ENCODE measurements at regions not wholly inside any gene's neighbourhood (a gene's known extent, or its start where the extent isn't known, plus 50 kb on each side); places are given as distances from the start of the nearest gene placed in this dataset.
A peak's percentile ranks its signal among the peaks of the same experiment; 100 is the strongest.
"Not testable (repeated sequence)": the region's sequence is repeated elsewhere in the genome, so short reads cannot be mapped to it uniquely, and the experiment has no call there.

DNA sequence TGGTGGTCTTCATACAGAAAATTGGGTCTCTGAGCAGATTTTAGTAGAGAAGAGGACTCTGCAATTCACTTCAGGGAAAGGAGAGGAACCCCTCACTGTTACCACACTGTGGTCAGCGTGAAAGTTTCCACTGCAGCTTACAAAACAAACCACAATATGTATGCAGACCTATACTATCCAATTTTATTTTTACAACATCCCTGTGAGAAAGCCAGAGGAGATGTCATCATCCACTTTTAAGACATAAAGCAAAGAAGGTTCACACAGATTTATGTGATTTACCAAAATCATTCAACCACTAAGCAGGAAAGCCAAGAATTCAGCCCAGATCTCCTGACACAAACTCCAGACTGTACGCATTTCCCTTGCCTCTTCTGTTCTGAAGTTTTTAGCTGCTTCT, 442.4 kb downstream of the FRK start:
- no peak for DNase-seq

DNA sequence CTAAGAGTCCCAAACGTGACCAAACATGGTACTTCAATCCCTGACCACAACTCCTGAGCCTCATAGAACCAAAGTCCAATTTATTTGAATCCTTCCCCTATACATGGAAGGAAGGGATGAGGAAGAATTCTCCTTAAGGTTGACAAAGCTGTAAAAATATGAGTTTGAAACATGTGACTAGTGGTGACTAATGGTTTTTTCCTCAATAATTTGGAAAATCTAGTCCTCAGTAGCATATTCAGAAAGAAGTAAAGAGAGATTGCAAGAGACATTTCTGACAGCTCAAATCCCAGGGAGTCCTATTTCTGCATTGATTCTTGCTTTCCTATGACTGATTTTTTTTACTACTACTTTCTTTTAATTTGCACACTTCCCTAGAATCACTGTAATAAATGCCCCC, 443.7 kb downstream of the FRK start:
- no peak for DNase-seq

DNA sequence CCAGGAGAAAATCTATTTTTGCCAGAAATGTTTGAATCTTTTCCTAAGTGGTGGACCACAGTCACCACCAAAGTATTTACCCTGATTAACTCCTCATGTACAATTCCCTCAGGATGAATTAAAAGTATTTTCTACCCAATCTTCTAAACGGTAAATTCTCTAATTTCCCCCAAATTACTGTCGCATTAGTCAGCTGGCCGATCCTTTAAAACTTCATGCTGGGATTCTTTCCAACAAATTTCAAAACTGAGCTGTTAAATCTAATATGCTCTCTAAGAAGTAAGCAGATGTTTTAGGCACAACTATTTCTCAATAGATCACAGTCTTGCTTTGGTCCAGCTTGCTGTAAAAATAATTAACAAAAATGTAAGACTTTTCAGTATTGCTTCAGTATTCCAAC, 447.2 kb downstream of the FRK start:
- DNase-seq = no peak

DNA sequence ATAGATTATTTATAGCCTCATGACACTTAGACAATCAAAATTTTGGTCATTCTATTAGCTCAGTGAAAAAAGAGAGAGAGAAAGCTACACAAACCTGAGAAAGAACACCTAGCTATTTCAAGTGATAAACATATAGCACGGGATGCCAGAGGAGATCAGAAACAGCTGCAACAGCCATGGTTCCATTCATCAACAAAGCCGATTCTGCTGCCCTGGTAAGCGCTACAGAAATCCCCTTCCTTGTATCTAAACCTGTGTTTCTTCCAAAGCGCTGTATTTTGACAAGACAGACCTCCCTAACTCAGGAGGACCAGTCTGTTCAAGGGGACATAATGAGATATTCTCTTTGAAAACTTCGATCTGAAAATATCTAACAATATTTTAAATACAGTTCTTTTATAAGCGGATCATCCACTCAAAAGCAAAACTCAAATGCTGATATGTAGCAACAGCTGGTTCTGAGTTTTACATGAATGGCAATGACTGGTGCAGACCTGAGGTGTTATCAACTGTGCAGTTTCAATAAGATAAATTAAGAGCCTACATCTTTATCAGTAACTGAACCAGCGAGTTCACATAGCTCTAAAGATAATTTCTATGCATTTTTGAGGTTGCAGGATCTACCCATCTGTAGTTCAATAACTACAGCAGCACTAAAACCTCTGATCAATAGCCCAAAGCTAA, 447.8 kb downstream of the FRK start:
- no peak for DNase-seq

- no peak for DNase-seq
These were observed 448.5 kb downstream of the FRK start for GRCh38 chr6:115612216-115612615.

GRCh38 chr6:115610696-115611095, 450.0 kb downstream of the FRK start:
- DNase-seq = no peak

DNA sequence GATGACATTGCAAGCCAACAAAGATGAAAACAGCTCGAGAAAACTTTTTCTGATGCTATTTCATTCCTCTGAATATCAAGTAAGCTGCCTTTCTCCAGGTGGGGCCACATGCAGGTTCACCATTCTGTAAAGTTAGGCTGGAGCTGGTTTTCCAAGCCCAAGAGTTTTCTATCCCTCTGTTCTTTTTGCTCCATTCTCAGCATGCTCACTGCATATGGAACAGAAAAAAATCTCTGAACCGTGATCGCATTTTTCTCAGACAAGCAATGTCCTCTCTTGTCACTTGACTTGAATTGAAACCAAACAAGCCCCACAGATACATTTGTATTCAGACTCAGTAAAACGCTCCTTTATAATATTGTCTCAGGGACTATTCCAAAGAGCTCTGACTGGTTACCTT, 451.6 kb downstream of the FRK start:
- DNase-seq = no peak

- DNase-seq = no peak
These were observed 458.2 kb downstream of the FRK start for GRCh38 chr6:115602466-115602865.

GRCh38 chr6:115601509-115601908, 459.2 kb downstream of the FRK start:
- DNase-seq = no peak

DNA sequence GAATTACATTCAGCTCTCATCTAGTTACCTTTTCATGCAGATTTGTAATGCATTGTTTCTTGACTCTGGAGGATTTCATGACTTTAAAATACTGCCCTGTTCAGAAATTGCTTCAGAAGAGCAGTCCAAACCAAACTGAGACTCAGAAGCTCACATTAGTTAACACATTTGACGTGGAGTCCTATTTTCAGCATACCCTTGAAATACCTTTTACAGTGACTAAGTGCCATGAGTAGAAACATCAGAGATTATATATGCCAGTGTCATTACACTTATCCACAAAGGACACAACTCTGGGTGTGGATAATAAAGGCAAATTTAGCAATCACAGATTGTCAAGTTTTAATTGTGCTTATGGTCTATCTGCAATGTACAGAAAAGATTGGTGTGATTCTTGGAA, 459.6 kb downstream of the FRK start:
- no peak for DNase-seq

- no peak for DNase-seq
These were observed 465.8 kb downstream of the FRK start for GRCh38 chr6:115594891-115595290.

GRCh38 chr6:115592025-115592424, 468.7 kb downstream of the FRK start:
- DNase-seq = no peak

DNA sequence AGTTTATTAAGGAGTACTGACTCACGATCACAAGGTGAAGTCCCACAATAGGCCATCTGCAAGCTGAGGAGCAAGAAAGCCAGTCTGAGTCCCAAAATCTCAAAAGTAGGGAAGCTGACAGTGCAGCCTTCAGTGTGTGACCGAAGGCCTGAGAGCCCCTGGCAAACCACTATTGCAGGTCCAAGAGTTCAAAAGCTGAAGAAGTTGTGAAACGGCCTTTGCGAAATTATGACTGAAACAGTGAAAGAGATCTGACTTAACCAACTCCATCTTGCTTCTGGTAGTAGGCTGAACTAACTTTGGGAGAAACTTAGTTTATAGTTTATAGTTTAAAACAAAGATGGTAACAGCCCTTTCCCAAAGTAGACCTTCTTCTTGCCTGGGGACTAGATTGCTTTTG, 471.6 kb downstream of the FRK start:
- DNase-seq = not testable (repeated sequence)

- no peak for DNase-seq
These were observed 477.4 kb downstream of the FRK start for GRCh38 chr6:115583290-115583689.

- DNase-seq = no peak
These were observed 478.3 kb downstream of the FRK start for GRCh38 chr6:115582386-115582785.

GRCh38 chr6:115579565-115579964, 481.1 kb downstream of the FRK start:
- not testable (repeated sequence) for DNase-seq

- no peak for DNase-seq
These were observed 483.4 kb downstream of the FRK start for GRCh38 chr6:115577270-115577669.

- no peak for DNase-seq
These were observed 485.4 kb downstream of the FRK start for GRCh38 chr6:115575285-115575684.

GRCh38 chr6:115573861-115574260, 486.8 kb downstream of the FRK start:
- DNase-seq = no peak

DNA sequence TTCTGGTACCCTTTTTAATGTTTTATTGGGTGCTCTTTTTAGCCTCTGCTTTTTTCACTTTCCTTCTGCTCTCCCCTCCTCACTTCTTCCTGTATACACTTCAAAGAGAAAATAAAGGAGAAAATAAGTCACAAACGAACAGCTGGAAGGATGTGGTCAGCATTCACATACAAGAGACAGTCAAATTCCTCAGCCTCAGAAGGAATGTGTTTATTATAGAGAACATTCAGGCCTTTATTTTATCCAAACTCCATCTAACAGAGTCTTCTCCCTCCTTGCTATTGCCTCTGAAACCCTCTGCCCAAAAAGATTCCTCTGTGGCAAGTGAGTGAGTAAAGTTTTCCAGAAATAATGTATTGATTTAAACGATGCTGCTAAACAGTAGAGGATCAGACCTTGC, 490.4 kb downstream of the FRK start:
- DNase-seq = no peak

GRCh38 chr6:115554060-115554459, 506.6 kb downstream of the FRK start:
- DNase-seq = no peak

DNA sequence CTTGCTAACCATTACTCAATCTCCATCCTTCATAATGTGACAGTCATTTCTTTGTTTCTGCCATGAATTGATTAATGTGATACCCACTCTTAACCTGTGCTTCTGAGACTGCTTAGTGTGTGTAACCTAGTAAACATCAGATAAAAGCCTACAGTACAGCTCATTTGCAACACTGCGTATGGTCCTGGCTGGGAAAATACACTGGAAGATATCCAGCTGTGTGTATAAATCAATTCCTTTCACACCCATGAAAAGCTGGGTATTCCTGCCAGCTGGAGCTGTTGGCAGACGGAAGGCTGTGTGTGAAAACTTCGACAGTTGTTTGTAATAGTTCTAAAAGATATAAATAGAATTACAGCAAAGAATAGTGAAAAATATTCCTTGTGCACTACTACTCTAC, 509.2 kb downstream of the FRK start:
- DNase-seq = peak; percentile 28

DNA sequence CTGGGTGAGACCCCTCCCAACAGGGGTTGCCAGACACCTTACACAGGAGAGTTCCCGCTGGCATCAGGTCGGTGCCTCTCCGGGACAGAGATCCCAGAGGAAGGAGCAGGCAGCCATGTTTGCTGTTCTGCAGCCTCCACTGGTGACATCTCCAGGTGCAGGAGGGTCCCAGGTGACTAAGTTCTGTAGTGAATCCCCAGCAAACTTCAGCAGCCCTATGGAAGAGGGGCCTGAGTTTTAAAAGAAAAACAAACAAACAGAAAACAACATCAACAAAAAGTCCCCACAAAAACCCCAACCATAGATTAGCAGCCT, 515.1 kb downstream of the FRK start:
- DNase-seq = no peak

DNA sequence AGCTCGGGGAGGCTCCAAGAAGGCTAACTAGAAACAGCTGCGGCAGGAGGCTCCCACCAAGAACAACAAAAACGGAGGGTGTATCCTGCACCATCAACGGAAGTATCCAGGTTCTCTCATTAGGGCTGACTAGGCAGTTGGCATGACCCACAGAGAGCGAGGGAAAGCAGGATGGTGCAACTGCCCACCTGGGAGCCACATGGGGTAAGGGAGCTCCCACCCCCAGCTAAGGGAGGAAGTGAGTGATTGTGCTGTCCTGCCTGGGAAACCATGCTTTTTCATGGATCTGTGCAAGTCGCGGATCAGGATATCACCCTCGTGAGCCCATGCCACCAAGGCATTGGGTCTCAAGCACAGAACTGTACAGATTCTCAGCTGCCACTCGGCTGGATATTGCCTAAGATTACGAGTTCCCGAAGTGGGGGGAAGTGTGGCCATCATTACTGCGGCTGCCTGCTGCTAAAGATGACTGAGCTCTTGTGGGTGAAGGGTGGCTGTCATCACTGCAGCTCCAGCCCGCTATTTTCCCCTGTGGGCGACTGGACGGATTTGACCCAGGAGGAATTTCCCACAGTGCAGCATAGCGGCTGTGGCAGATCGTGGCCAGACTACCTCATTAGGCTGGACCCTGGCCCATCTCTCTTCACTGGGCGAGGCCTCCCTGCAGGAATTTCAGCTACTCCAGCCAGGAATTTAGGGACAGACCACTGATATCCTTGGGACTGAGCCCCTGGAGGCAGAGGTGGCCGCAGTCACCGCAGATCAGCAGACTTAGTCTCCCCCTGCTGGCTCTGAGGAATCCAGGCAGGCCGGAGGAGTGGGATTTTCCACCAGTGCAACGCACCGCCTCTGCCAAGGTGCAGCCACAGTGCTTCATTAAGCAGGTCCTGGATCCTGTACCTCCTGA, 515.7 kb downstream of the FRK start:
- no peak for DNase-seq
